Embryonic facial prominence (tissue), 1 donor: ENCODE measurements at regions not wholly inside any gene's neighbourhood (a gene's known extent, or its start where the extent isn't known, plus 50 kb on each side); places are given as distances from the start of the nearest gene placed in this dataset.

Experiments used
- DNase-seq: peaks from one replicate; pipeline ENCODE4 v3.0.0-alpha.2; 2016; ENCODE audit errors: extremely low spot score

GRCh38 chr6:145315982-145316600 lies 419.2 kb downstream of the EPM2A start:
- no peak for DNase-seq

- no peak for DNase-seq
These were observed 416.4 kb downstream of the EPM2A start for GRCh38 chr6:145318952-145319351.

- DNase-seq: no peak
These were observed 415.7 kb downstream of the EPM2A start for GRCh38 chr6:145319605-145320004.

- no peak for DNase-seq
These were observed 411.7 kb downstream of the EPM2A start for GRCh38 chr6:145323646-145324045.

GRCh38 chr6:145327586-145327985 lies 407.7 kb downstream of the EPM2A start:
- no peak for DNase-seq

- DNase-seq: no peak
These were observed 406.1 kb downstream of the EPM2A start for GRCh38 chr6:145329257-145329656.

- DNase-seq: no peak
These were observed 404.3 kb downstream of the EPM2A start for GRCh38 chr6:145331066-145331465.

- no peak for DNase-seq
These were observed 403.3 kb downstream of the EPM2A start for GRCh38 chr6:145332011-145332410.

GRCh38 chr6:145336119-145336518 lies 399.2 kb downstream of the EPM2A start:
- DNase-seq: no peak

GRCh38 chr6:145339089-145339488 lies 396.2 kb downstream of the EPM2A start:
- no peak for DNase-seq

- no peak for DNase-seq
These were observed 395.1 kb downstream of the EPM2A start for GRCh38 chr6:145340256-145340655.

- DNase-seq: no peak
These were observed 390.2 kb downstream of the EPM2A start for GRCh38 chr6:145345094-145345493.

- no peak for DNase-seq
These were observed 388.1 kb downstream of the EPM2A start for GRCh38 chr6:145347216-145347615.

GRCh38 chr6:145349950-145350510 lies 385.3 kb downstream of the EPM2A start:
- DNase-seq: peak; percentile 11

GRCh38 chr6:145350928-145351327 lies 384.4 kb downstream of the EPM2A start:
- no peak for DNase-seq

- no peak for DNase-seq
These were observed 382.8 kb downstream of the EPM2A start for GRCh38 chr6:145352382-145353080.

- no peak for DNase-seq
These were observed 374.5 kb downstream of the EPM2A start for GRCh38 chr6:145360865-145361264.

- DNase-seq: no peak
These were observed 368.2 kb downstream of the EPM2A start for GRCh38 chr6:145367149-145367548.

- no peak for DNase-seq
These were observed 367.2 kb downstream of the EPM2A start for GRCh38 chr6:145368075-145368474.

GRCh38 chr6:145370559-145370958 lies 364.8 kb downstream of the EPM2A start:
- DNase-seq: no peak

- DNase-seq: no peak
These were observed 362.6 kb downstream of the EPM2A start for GRCh38 chr6:145372671-145373151.

- DNase-seq: no peak
These were observed 361.5 kb downstream of the EPM2A start for GRCh38 chr6:145373826-145374225.

GRCh38 chr6:145374570-145374969 lies 360.8 kb downstream of the EPM2A start:
- no peak for DNase-seq
